Skin of body (tissue), 1 donor: ENCODE measurements at regions not wholly inside any gene's neighbourhood (a gene's known extent, or its start where the extent isn't known, plus 50 kb on each side); places are given as distances from the start of the nearest gene placed in this dataset.

ENCODE experiments used
- DNase-seq: peaks from one replicate; lab custom pipeline; 2025; lab: John Stamatoyannopoulos, UW

GRCh38 chr15:94893091-94893490 is 661.7 kb downstream of the MCTP2 start:
- no peak for DNase-seq

- DNase-seq: no peak
Measured at GRCh38 chr15:94894056-94894455, 662.7 kb downstream of the MCTP2 start.

- DNase-seq: no peak
Measured at GRCh38 chr15:94909510-94909909, 678.1 kb downstream of the MCTP2 start.

GRCh38 chr15:94910166-94910565 is 678.8 kb downstream of the MCTP2 start:
- DNase-seq: no peak

GRCh38 chr15:94912760-94913159 is 681.4 kb downstream of the MCTP2 start:
- DNase-seq: no peak

GRCh38 chr15:94917068-94917467 is 685.7 kb downstream of the MCTP2 start:
- no peak for DNase-seq

GRCh38 chr15:94921936-94922335 is 690.6 kb downstream of the MCTP2 start:
- DNase-seq: no peak

- DNase-seq: no peak
Measured at GRCh38 chr15:94924057-94924456, 692.7 kb downstream of the MCTP2 start.

- no peak for DNase-seq
Measured at GRCh38 chr15:94924971-94925598, 693.7 kb downstream of the MCTP2 start.

GRCh38 chr15:94925680-94926079 is 694.3 kb downstream of the MCTP2 start:
- DNase-seq: no peak

- no peak for DNase-seq
Measured at GRCh38 chr15:94927003-94927402, 695.6 kb downstream of the MCTP2 start.

- DNase-seq: no peak
Measured at GRCh38 chr15:94929282-94929681, 697.9 kb downstream of the MCTP2 start.

- no peak for DNase-seq
Measured at GRCh38 chr15:94930441-94930840, 699.1 kb downstream of the MCTP2 start.

GRCh38 chr15:94930960-94931359 is 699.6 kb downstream of the MCTP2 start:
- DNase-seq: no peak

GRCh38 chr15:94934440-94934839 is 703.1 kb downstream of the MCTP2 start:
- DNase-seq: no peak

GRCh38 chr15:94937242-94937641 is 705.9 kb downstream of the MCTP2 start:
- DNase-seq: no peak

- DNase-seq: no peak
Measured at GRCh38 chr15:94943888-94944287, 712.5 kb downstream of the MCTP2 start.

- no peak for DNase-seq
Measured at GRCh38 chr15:94951538-94951937, 720.2 kb downstream of the MCTP2 start.

- DNase-seq: no peak
Measured at GRCh38 chr15:94963953-94964352, 732.6 kb downstream of the MCTP2 start.

GRCh38 chr15:94965593-94965992 is 734.2 kb downstream of the MCTP2 start:
- DNase-seq: no peak

GRCh38 chr15:94968133-94968532 is 736.8 kb downstream of the MCTP2 start:
- DNase-seq: no peak

GRCh38 chr15:94970096-94970495 is 738.7 kb downstream of the MCTP2 start:
- no peak for DNase-seq

- DNase-seq: no peak
Measured at GRCh38 chr15:94970802-94971201, 739.4 kb downstream of the MCTP2 start.

- no peak for DNase-seq
Measured at GRCh38 chr15:94972314-94972713, 741.0 kb downstream of the MCTP2 start.
